ENCODE measurements at regions not wholly inside any gene's neighbourhood (a gene's known extent, or its start where the extent isn't known, plus 50 kb on each side); places are given as distances from the start of the nearest gene placed in this dataset.

- no peaks in the 10 kb centered on the region for H3K9me3 ChIP-seq (ENCODE audit: insufficient read depth in 2 of 2, low read depth in 1 of 2, low read length in 1 of 2)
- H4K91ac ChIP-seq (replicated peaks; ENCODE audit: insufficient read length, low read length) = no peak overlapping the region
- no peak overlapping the region for H2AFZ ChIP-seq (ENCODE audit: low read length)
- no peaks in the 10 kb centered on the region for H3K23me2 ChIP-seq (ENCODE audit: low read depth, low read length)
- H3K4me1 ChIP-seq (replicated peaks in 1 of 4; ENCODE audit: control insufficient read depth in 3 of 4, insufficient read depth in 4 of 4, low read length in 3 of 4) = peaks cover 0 to 6% (median 4%) of the 10 kb centered on the region in 4 experiments; a peak in 5 of 7 replicates
- no peak overlapping the region for H4K8ac ChIP-seq (ENCODE audit: extremely low read depth, insufficient read depth, low read length)
- H3K14ac ChIP-seq (ENCODE audit: insufficient read length) = no peak overlapping the region
- FAIRE-seq = no peak
- H2BK120ac ChIP-seq (replicated peaks; ENCODE audit: low read depth, low read length) = no peak overlapping the region
- ChIA-PET CTCF (ENCODE audit: partially characterized antibody) (interaction anchor here (0.6 to 2.2 kb wide), 8 partner anchors 9 to 238 kb away, joined by 3 to 11 read pairs (median 4); no protein-coding TSS in a partner anchor), POLR2A (ENCODE audit: partially characterized antibody) (no interaction called here)
- H3K56ac ChIP-seq (replicated peaks; ENCODE audit: insufficient read length, low read depth, low read length) = no peak overlapping the region
- H3K4me3 ChIP-seq (ENCODE audit: extremely low read depth in 1 of 4, insufficient read depth in 2 of 4, low read depth in 3 of 4, low read length in 4 of 4) = no peak overlapping the region
- no peaks in the 10 kb centered on the region for H3K79me2 ChIP-seq (ENCODE audit: control insufficient read depth in 1 of 2, insufficient read depth in 2 of 2, low read length in 2 of 2)
- no peaks in the 10 kb centered on the region for H4K20me1 ChIP-seq (replicated peaks in 1 of 2; ENCODE audit: control insufficient read depth in 1 of 2, insufficient read depth in 2 of 2, low read length in 2 of 2)
- H3K4ac ChIP-seq (replicated peaks; ENCODE audit: insufficient read length, low read depth, low read length) = no peak overlapping the region
- H4K5ac ChIP-seq (ENCODE audit: insufficient read length, low read depth, low read length) = no peak overlapping the region
- H3K79me1 ChIP-seq (ENCODE audit: low read depth, low read length) = no peaks in the 10 kb centered on the region
- H2BK5ac ChIP-seq (ENCODE audit: low read depth, low read length) = no peak overlapping the region
- no peak overlapping the region for H2BK12ac ChIP-seq (ENCODE audit: low read depth, low read length)
- H3K4me2 ChIP-seq (ENCODE audit: insufficient read depth in 1 of 2, low read depth in 2 of 2, low read length in 2 of 2) = no peak overlapping the region
- no peak overlapping the region for H3K9ac ChIP-seq (replicated peaks in 1 of 4; ENCODE audit: extremely low read depth in 1 of 4, low read depth in 3 of 4, low read length in 3 of 4)
- H2BK20ac ChIP-seq (ENCODE audit: low read length) = no peak overlapping the region
- H3K18ac ChIP-seq (ENCODE audit: extremely low read depth, low read length) = no peak overlapping the region
- no peak for DNase-seq (ENCODE audit: low read depth in 1 of 2, low spot score in 2 of 2)
- H3K27me3 ChIP-seq (replicated peaks in 1 of 4; ENCODE audit: control insufficient read depth in 3 of 4, extremely low read depth in 1 of 4, insufficient read depth in 3 of 4, low read length in 3 of 4) = no peaks in the 10 kb centered on the region
- H3K23ac ChIP-seq (ENCODE audit: insufficient read length) = no peak overlapping the region
- no peaks in the 10 kb centered on the region for H3K36me3 ChIP-seq (ENCODE audit: control insufficient read depth in 2 of 4, insufficient read depth in 4 of 4, low read length in 3 of 4)
- no peak overlapping the region for H2BK15ac ChIP-seq (ENCODE audit: low read length)
- no peak overlapping the region for H3K27ac ChIP-seq (ENCODE audit: low read depth, low read length)
- WGBS, 2 experiments (ENCODE audit: extremely low coverage in 1 of 2, insufficient coverage in 1 of 2, insufficient read length in 1 of 2, insufficient replicate concordance in 2 of 2, low coverage in 1 of 2, low lambda C conversion rate in 2 of 2, missing lambda C conversion rate in 1 of 2) = 90% methylated on average over 4 of the region's 4 CpGs; no CpG with 5 or more reads in 1 of the 2 experiments
- no peak overlapping the region for H2AK5ac ChIP-seq (ENCODE audit: low read depth, low read length)
- TF ChIP-seq SP2 (IDR thresholded peaks at IDR 0.05; ENCODE audit: low read length) (no peak), NANOG (IDR thresholded peaks at IDR 0.05; ENCODE audit: insufficient read depth, low read depth, low read length, poor library complexity, severe bottlenecking) (no peak), SUZ12 (IDR thresholded peaks at IDR 0.05; ENCODE audit: low read length) (no peak), JUND (IDR thresholded peaks at IDR 0.05; ENCODE audit: low read length) (no peak), BCL11A (IDR thresholded peaks at IDR 0.05; ENCODE audit: low read depth in 2 of 2, low read length in 2 of 2) (no peak), SAP30 (IDR thresholded peaks at IDR 0.05; ENCODE audit: insufficient read depth, insufficient replicate concordance, low read length) (no peak), PHF8 (conservative IDR thresholded peaks at IDR 0.05; ENCODE audit: low read depth, low read length) (no peak), SIN3A (conservative IDR thresholded peaks at IDR 0.05 in 1 of 2, IDR thresholded peaks at IDR 0.05 in 1 of 2; ENCODE audit: low read depth in 1 of 2, low read length in 2 of 2) (no peak), TBP (IDR thresholded peaks at IDR 0.05; ENCODE audit: low read depth, low read length) (no peak), HDAC2 (IDR thresholded peaks at IDR 0.05; ENCODE audit: borderline replicate concordance in 1 of 2, low read depth in 2 of 2, low read length in 2 of 2) (no peak), TAF1 (IDR thresholded peaks at IDR 0.05; ENCODE audit: low read depth, low read length) (no peak), RBBP5 (IDR thresholded peaks at IDR 0.05; ENCODE audit: borderline replicate concordance, low read depth, low read length) (no peak), MAFK (IDR thresholded peaks at IDR 0.05; ENCODE audit: low read depth, low read length) (no peak)
- TF ChIP-seq, protein P1, sequence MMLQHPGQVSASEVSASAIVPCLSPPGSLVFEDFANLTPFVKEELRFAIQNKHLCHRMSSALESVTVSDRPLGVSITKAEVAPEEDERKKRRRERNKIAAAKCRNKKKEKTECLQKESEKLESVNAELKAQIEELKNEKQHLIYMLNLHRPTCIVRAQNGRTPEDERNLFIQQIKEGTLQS (IDR thresholded peaks at IDR 0.05; ENCODE audit: insufficient read depth, low read depth, low read length) = no peak
Measured at GRCh38 chr1:8077602-8078001, 51.5 kb upstream of the ERRFI1 start.

Measured in H1 (cell line).